Mesodermal cell (in vitro differentiated cells): ENCODE measurements at regions not wholly inside any gene's neighbourhood (a gene's known extent, or its start where the extent isn't known, plus 50 kb on each side); places are given as distances from the start of the nearest gene placed in this dataset.

Experiments used
- H3K27ac ChIP-seq: 2 replicates; pipeline ENCODE4 v1.7.0; 2013; ENCODE audit warnings: mild to moderate bottlenecking, low read depth, low read length, moderate library complexity; ENCODE audit not compliant: severe bottlenecking
- H3K36me3 ChIP-seq: 2 replicates; pipeline ENCODE4 v1.7.1; 2013; ENCODE audit warnings: mild to moderate bottlenecking, low read length, moderate library complexity; ENCODE audit not compliant: control insufficient read depth, insufficient read depth
- H3K4me1 ChIP-seq: one replicate; pipeline ENCODE4 v1.7.1; 2013; ENCODE audit warnings: mild to moderate bottlenecking, low read length; ENCODE audit not compliant: insufficient read depth, control insufficient read depth, poor library complexity, severe bottlenecking
- H3K4me3 ChIP-seq: 2 replicates; pipeline ENCODE4 v1.7.0; 2013; ENCODE audit warnings: low read length, control low read depth, mild to moderate bottlenecking; ENCODE audit not compliant: insufficient read depth, poor library complexity, severe bottlenecking; ENCODE audit errors: extremely low read depth
- H3K9me3 ChIP-seq: 2 replicates; pipeline ENCODE4 v1.7.1; 2013; ENCODE audit warnings: mild to moderate bottlenecking, low read length, moderate library complexity; ENCODE audit not compliant: control insufficient read depth
- WGBS, 2 experiments: methylation state at CpG; one replicate each; pipeline ENCODE4 v1.1.5; 2013; ENCODE audit warnings: missing lambda C conversion rate in 2 of 2; ENCODE audit not compliant: insufficient coverage in 2 of 2; 5-methylcytosine and 5-hydroxymethylcytosine counted together

GRCh38 chr19:30172613-30173242 is 199.5 kb upstream of the ZNF536 start:
- Histone ChIP-seq H3K9me3 (no peaks in the 10 kb centered on the region), H3K4me3 (no peak overlapping the region), H3K27ac (no peak overlapping the region), H3K4me1 (no peaks in the 10 kb centered on the region), H3K36me3 (no peaks in the 10 kb centered on the region)
- WGBS, 2 experiments = 86 to 89% methylated on average over 7 to 8 of the region's 8 CpGs

GRCh38 chr19:30173593-30174356 is 198.4 kb upstream of the ZNF536 start:
- Histone ChIP-seq H3K27ac (no peak overlapping the region), H3K9me3 (no peaks in the 10 kb centered on the region), H3K36me3 (no peaks in the 10 kb centered on the region), H3K4me1 (no peaks in the 10 kb centered on the region), H3K4me3 (no peak overlapping the region)
- 91 to 93% methylated on average over 7 to 8 of the region's 13 CpGs for WGBS, 2 experiments

GRCh38 chr19:30174357-30174645 is 197.9 kb upstream of the ZNF536 start:
- no peak overlapping the region for H3K4me3 ChIP-seq
- H3K9me3 ChIP-seq = no peaks in the 10 kb centered on the region
- WGBS, 2 experiments = 75% methylated on average over 3 to 4 of the region's 4 CpGs
- H3K27ac ChIP-seq = no peak overlapping the region
- no peaks in the 10 kb centered on the region for H3K4me1 ChIP-seq
- no peaks in the 10 kb centered on the region for H3K36me3 ChIP-seq

DNA sequence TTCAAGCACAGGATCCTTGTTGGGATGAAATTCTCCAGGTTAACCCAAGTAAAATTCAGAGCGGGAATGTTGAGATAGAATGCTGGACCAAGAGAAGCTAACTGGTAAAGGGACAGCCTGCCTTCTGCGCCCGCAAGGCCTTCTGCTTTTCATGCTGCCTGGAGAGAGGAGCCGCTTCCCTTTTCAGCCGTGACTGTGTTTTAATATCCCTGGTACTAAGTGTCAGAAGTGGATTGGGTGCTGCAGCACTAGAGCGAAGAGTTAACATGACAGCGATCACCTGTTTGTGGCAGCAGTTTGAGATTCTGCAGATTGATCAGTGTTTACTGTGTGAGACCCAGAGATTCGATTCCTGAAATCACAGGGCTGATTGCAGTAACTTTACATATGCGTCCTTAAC is 197.4 kb upstream of the ZNF536 start:
- Histone ChIP-seq H3K36me3 (no peaks in the 10 kb centered on the region), H3K4me1 (no peaks in the 10 kb centered on the region), H3K27ac (no peak overlapping the region), H3K9me3 (peaks cover under 1% of the 10 kb centered on the region), H3K4me3 (no peak overlapping the region)
- WGBS, 2 experiments = 93 to 94% methylated on average over 6 of the region's 9 CpGs

DNA sequence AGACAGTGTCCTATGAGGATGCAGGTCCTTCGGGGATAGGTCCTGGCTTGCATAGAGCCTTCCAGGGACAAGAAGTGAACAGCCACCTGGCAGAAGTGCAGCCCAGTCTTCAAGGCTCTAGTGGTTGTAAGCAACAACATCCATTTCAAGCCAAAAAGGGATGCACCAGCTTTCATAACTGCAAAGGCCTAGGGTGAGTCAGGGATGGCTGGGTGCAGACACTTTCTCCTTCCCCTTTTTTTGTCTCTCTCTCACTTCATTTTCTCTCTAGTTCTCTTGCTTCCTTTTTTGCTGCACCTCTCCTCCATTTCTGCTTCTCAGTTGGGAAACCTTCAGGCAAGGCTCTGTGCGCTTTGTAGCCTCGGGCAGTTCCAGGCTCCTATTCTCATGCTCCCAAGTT is 196.2 kb upstream of the ZNF536 start:
- peaks cover 9% of the 10 kb centered on the region for H3K9me3 ChIP-seq
- no peaks in the 10 kb centered on the region for H3K4me1 ChIP-seq
- H3K36me3 ChIP-seq = no peaks in the 10 kb centered on the region
- H3K4me3 ChIP-seq = no peak overlapping the region
- no peak overlapping the region for H3K27ac ChIP-seq
- WGBS, 2 experiments = 86 to 97% methylated on average over 3 of the region's 3 CpGs

DNA sequence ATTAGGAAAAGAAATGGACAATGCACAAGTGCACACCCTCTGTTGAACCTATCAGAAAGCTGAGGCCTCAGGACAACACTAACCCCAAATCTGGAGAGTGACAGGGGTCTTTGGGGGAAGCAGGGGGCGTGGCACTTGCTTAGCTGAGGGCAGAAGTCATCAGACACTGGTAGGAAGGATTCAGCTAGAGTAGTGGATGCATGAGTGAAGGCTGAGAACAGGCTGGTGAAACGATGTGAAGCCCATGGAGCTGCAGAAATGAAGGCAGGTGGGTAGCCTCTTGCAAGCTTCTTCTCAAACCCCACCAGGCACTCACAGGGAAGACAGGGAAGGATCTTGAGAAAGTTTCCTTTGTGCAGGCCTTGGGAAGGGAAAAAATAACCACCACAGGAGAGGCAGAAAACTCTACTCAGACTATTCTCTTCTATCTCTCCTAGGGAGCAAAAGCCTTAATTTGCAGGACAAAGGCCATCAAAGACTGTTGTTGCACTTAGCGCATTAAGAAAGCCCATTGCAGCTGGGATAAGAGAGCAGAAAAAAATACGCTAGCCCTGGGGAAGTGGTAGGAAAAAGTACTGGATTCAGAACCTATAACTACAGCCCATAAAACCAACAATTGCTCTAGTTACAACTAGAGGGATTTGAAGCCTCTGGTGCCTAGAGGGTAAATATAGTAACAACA is 193.3 kb upstream of the ZNF536 start:
- peaks cover 16% of the 10 kb centered on the region for H3K9me3 ChIP-seq
- WGBS, 2 experiments = 80 to 100% methylated on average over 1 of the region's 4 CpGs
- no peak overlapping the region for H3K4me3 ChIP-seq
- H3K27ac ChIP-seq = no peak overlapping the region
- no peaks in the 10 kb centered on the region for H3K4me1 ChIP-seq
- H3K36me3 ChIP-seq = no peaks in the 10 kb centered on the region

DNA sequence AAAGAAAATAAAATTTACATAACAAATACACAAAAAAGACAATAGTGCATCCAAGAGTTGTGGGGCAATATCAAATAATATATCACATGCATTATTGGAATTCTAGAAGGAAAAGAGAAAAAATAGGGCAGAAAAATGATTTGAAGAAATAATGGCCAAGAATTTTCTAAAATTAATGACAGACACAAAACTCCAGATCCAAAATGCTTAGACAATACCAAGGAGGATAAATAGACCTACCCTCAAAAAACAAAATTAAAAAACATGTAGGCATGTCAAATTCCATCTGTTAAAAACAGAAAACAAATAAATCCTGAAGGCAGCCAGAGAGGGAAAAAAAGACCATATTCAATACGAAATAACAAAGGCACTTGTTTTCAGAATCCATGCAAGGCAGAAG is 191.5 kb upstream of the ZNF536 start:
- H3K27ac ChIP-seq = no peak overlapping the region
- H3K4me1 ChIP-seq = no peaks in the 10 kb centered on the region
- H3K4me3 ChIP-seq = no peak overlapping the region
- no peaks in the 10 kb centered on the region for H3K36me3 ChIP-seq
- WGBS, 2 experiments = no CpG with 5 or more reads among the region's 1 CpG
- H3K9me3 ChIP-seq = peaks cover 20% of the 10 kb centered on the region

DNA sequence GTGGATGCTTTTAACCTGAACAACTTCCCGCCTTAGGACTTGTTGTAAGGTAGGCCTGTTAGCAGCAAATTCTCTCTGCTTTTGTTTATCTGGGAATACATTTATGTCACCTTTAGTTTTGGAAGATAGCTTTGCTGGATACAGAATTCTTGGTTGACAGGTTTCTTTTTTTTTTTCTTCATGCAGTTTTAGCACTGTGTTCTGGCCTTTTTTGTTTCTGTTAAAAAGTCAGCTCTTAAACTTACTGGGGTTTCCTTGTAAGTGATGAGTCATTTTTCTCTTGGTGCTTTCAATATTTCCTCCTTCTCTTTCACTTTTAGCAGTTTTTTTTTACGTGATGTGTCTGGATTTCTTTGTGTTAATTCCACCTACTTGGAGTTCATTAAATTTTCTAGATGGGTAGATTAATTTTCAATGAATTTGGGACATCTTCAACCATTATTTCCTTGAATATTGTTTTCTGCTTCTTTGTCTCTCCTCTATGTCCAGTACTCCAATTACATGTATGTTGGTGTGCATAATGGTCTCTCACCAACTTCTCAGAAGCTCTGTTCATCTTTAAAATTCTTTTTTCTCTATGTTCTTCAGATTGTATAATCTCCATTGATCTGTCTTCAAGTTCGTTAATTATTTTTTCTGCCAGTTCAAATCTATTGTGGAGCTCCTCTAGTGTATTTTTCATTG is 188.2 kb upstream of the ZNF536 start:
- Histone ChIP-seq H3K9me3 (peaks cover 20% of the 10 kb centered on the region), H3K27ac (no peak overlapping the region)
- WGBS, 2 experiments = no CpG with 5 or more reads among the region's 3 CpGs

DNA sequence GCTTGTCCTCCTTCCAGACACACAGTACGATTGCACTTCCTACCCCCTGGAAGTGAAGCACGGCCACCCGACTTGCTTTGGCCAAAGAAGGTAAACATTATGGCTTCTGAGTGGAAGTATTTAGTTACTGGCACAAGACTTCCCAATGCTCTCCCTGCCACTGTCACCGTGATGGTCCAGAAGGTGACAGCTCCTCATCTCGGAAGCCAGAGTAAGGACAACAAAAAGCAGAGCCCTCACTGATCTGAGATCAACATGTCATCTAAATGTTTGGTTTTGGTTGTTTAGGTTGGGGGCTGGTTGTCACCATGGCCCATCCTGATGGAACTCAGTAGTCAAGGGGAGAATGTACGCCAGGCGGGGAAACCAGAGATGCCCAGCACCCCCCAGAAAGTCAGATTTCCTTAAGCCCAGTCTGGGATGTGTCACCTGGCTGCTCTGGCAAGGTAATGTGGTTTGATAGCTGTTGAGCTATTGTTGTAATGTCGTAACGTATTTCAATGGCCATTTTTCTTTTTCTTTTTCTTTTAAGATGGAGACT is 170.1 kb upstream of the ZNF536 start:
- Histone ChIP-seq H3K36me3 (no peaks in the 10 kb centered on the region), H3K9me3 (no peaks in the 10 kb centered on the region)
- WGBS, 2 experiments = 60 to 88% methylated on average over 1 to 7 of the region's 9 CpGs

More for the DNA sequence above, 188.2 kb upstream of the ZNF536 start:
- no peaks in the 10 kb centered on the region for H3K4me1 ChIP-seq
- H3K4me3 ChIP-seq = no peak overlapping the region
- H3K36me3 ChIP-seq = no peaks in the 10 kb centered on the region

GRCh38 chr19:30204721-30205120 is 167.5 kb upstream of the ZNF536 start:
- H3K36me3 ChIP-seq = no peaks in the 10 kb centered on the region
- 89 to 92% methylated on average over 3 of the region's 3 CpGs for WGBS, 2 experiments

More for the DNA sequence above, 170.1 kb upstream of the ZNF536 start:
- no peak overlapping the region for H3K27ac ChIP-seq
- no peaks in the 10 kb centered on the region for H3K4me1 ChIP-seq
- no peak overlapping the region for H3K4me3 ChIP-seq

More at GRCh38 chr19:30204721-30205120, 167.5 kb upstream of the ZNF536 start:
- Histone ChIP-seq H3K4me3 (no peak overlapping the region), H3K9me3 (no peaks in the 10 kb centered on the region), H3K27ac (no peak overlapping the region), H3K4me1 (no peaks in the 10 kb centered on the region)
